GM23338 (cell line): ENCODE measurements at regions not wholly inside any gene's neighbourhood (a gene's known extent, or its start where the extent isn't known, plus 50 kb on each side); places are given as distances from the start of the nearest gene placed in this dataset.

ENCODE experiments used
- ATAC-seq: fragments of 200-7000 bp; cut with Tn5 transposase; 3 replicates; pipeline ENCODE4 v1.9.1; 2020
- DNase-seq: peaks from one replicate; pipeline ENCODE4 v3.0.0-alpha.2; 2015; ENCODE audit warnings: low spot score
- H2AFZ ChIP-seq: fragments of 200-600 bp; sonication (generic); 2 replicates; pipeline ENCODE4 v1.8.0; 2016; ENCODE audit warnings: antibody characterized with exemption, mild to moderate bottlenecking, moderate library complexity
- H3F3A ChIP-seq: fragments of 200-600 bp; sonication (generic); replicated peaks from 2 replicates; pipeline ENCODE4 v1.8.0; 2017; ENCODE audit warnings: antibody characterized with exemption, mixed run types, low read depth
- H3K27ac ChIP-seq: fragments of 200-600 bp; sonication (generic); 2 replicates; pipeline ENCODE4 v1.6.1; 2016; ENCODE audit warnings: low read depth
- H3K27me3 ChIP-seq: fragments of 200-600 bp; sonication (generic); 2 replicates; pipeline ENCODE4 v1.8.0; 2016; ENCODE audit warnings: mild to moderate bottlenecking, mixed run types, moderate library complexity; ENCODE audit not compliant: insufficient read depth
- H3K36me3 ChIP-seq: fragments of 200-600 bp; sonication (generic); 2 replicates; pipeline ENCODE4 v1.8.0; 2016; ENCODE audit warnings: mild to moderate bottlenecking; ENCODE audit not compliant: insufficient read depth
- H3K4me1 ChIP-seq: fragments of 200-600 bp; sonication (generic); 2 replicates; pipeline ENCODE4 v1.8.0; 2016; ENCODE audit warnings: mild to moderate bottlenecking, moderate library complexity; ENCODE audit not compliant: insufficient read depth
- H3K4me2 ChIP-seq: fragments of 200-600 bp; sonication (generic); 2 replicates; pipeline ENCODE4 v1.7.1; 2017; ENCODE audit warnings: mixed run types
- H3K4me3 ChIP-seq: fragments of 200-600 bp; sonication (generic); 2 replicates; pipeline ENCODE4 v1.6.1; 2016; ENCODE audit warnings: mixed run types
- H3K79me2 ChIP-seq: fragments of 200-600 bp; sonication (generic); replicated peaks from 2 replicates; pipeline ENCODE4 v1.8.0; 2017; ENCODE audit warnings: mild to moderate bottlenecking; ENCODE audit not compliant: insufficient read depth
- H3K9me2 ChIP-seq: fragments of 200-600 bp; sonication (generic); 2 replicates; pipeline ENCODE4 v1.8.0; 2017; ENCODE audit not compliant: insufficient read depth
- H4K20me1 ChIP-seq: fragments of 200-600 bp; sonication (generic); replicated peaks from 2 replicates; pipeline ENCODE4 v1.8.0; 2017; ENCODE audit warnings: mild to moderate bottlenecking; ENCODE audit not compliant: insufficient read depth
- H3K27ac Mint-ChIP-seq: 2 replicates; pipeline ENCODE4 v1.8.0; 2020; ENCODE audit warnings: inconsistent platforms, mild to moderate bottlenecking, moderate library complexity, mixed read lengths
- H3K27me3 Mint-ChIP-seq: 3 replicates; pipeline ENCODE4 v1.8.0; 2022; ENCODE audit warnings: low read depth, mild to moderate bottlenecking, moderate library complexity, mixed read lengths, inconsistent platforms; ENCODE audit not compliant: insufficient read depth, poor library complexity
- H3K36me3 Mint-ChIP-seq: 3 replicates; pipeline ENCODE4 v1.8.0; 2021; ENCODE audit warnings: low read depth, mild to moderate bottlenecking, inconsistent platforms, moderate library complexity, mixed read lengths
- H3K4me1 Mint-ChIP-seq: 3 replicates; pipeline ENCODE4 v1.8.0; 2020; ENCODE audit warnings: mild to moderate bottlenecking, inconsistent platforms, mixed read lengths
- H3K4me3 Mint-ChIP-seq: 3 replicates; pipeline ENCODE4 v1.8.0; 2021; ENCODE audit warnings: moderate library complexity, mild to moderate bottlenecking, inconsistent platforms, mixed read lengths
- H3K9me3 Mint-ChIP-seq: 3 replicates; pipeline ENCODE4 v1.8.0; 2020; ENCODE audit warnings: moderate library complexity, mild to moderate bottlenecking, inconsistent platforms, mixed read lengths
- EZH2 ChIP-seq: fragments of 200-600 bp; sonication (generic); IDR thresholded peaks from one replicate; pipeline ENCODE4 v1.8.0; 2017; ENCODE audit warnings: antibody characterized with exemption, mild to moderate bottlenecking, low read depth; ENCODE audit not compliant: unreplicated experiment
- POLR2AphosphoS5 ChIP-seq: IDR thresholded peaks from 2 replicates; pipeline ENCODE4 v1.6.1; 2016; ENCODE audit warnings: antibody characterized with exemption, low read depth
- TF ChIP-seq, protein P1 (sequence below): fragments of 250-450 bp; sonication (Bioruptor Pico); IDR thresholded peaks from 2 replicates; pipeline ENCODE4 v1.5.0; 2020; ENCODE audit warnings: mild to moderate bottlenecking, moderate library complexity
- TF ChIP-seq, protein P2 (sequence below): IDR thresholded peaks from 2 replicates; pipeline ENCODE4 v1.6.1; 2016; ENCODE audit warnings: antibody characterized with exemption
- TF ChIP-seq, protein P3 (sequence below): IDR thresholded peaks from one replicate; pipeline ENCODE4 v1.6.1; 2018; ENCODE audit warnings: antibody characterized with exemption; ENCODE audit not compliant: unreplicated experiment

DNA sequence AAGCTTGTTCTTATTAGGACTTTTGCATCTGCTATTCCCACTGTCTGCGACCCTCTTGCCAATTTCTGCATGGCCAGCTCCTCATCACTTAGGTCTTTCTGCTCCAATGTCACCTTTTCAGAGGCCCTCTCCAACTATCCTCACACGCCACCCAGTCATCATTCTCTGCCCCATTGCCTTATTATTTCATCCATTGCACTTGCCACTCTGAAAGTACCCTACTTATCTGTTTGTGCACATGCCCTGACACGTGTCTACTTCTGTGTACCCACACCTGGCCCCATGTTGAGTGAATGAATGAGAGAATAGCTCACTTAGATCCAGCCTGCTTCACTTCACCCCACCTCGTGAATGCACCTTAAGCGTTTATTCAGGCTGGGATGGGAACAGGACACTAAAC lies 218.7 kb upstream of the TBX3 start:
- TF ChIP-seq EZH2, result no peak
- TF ChIP-seq, protein P1, sequence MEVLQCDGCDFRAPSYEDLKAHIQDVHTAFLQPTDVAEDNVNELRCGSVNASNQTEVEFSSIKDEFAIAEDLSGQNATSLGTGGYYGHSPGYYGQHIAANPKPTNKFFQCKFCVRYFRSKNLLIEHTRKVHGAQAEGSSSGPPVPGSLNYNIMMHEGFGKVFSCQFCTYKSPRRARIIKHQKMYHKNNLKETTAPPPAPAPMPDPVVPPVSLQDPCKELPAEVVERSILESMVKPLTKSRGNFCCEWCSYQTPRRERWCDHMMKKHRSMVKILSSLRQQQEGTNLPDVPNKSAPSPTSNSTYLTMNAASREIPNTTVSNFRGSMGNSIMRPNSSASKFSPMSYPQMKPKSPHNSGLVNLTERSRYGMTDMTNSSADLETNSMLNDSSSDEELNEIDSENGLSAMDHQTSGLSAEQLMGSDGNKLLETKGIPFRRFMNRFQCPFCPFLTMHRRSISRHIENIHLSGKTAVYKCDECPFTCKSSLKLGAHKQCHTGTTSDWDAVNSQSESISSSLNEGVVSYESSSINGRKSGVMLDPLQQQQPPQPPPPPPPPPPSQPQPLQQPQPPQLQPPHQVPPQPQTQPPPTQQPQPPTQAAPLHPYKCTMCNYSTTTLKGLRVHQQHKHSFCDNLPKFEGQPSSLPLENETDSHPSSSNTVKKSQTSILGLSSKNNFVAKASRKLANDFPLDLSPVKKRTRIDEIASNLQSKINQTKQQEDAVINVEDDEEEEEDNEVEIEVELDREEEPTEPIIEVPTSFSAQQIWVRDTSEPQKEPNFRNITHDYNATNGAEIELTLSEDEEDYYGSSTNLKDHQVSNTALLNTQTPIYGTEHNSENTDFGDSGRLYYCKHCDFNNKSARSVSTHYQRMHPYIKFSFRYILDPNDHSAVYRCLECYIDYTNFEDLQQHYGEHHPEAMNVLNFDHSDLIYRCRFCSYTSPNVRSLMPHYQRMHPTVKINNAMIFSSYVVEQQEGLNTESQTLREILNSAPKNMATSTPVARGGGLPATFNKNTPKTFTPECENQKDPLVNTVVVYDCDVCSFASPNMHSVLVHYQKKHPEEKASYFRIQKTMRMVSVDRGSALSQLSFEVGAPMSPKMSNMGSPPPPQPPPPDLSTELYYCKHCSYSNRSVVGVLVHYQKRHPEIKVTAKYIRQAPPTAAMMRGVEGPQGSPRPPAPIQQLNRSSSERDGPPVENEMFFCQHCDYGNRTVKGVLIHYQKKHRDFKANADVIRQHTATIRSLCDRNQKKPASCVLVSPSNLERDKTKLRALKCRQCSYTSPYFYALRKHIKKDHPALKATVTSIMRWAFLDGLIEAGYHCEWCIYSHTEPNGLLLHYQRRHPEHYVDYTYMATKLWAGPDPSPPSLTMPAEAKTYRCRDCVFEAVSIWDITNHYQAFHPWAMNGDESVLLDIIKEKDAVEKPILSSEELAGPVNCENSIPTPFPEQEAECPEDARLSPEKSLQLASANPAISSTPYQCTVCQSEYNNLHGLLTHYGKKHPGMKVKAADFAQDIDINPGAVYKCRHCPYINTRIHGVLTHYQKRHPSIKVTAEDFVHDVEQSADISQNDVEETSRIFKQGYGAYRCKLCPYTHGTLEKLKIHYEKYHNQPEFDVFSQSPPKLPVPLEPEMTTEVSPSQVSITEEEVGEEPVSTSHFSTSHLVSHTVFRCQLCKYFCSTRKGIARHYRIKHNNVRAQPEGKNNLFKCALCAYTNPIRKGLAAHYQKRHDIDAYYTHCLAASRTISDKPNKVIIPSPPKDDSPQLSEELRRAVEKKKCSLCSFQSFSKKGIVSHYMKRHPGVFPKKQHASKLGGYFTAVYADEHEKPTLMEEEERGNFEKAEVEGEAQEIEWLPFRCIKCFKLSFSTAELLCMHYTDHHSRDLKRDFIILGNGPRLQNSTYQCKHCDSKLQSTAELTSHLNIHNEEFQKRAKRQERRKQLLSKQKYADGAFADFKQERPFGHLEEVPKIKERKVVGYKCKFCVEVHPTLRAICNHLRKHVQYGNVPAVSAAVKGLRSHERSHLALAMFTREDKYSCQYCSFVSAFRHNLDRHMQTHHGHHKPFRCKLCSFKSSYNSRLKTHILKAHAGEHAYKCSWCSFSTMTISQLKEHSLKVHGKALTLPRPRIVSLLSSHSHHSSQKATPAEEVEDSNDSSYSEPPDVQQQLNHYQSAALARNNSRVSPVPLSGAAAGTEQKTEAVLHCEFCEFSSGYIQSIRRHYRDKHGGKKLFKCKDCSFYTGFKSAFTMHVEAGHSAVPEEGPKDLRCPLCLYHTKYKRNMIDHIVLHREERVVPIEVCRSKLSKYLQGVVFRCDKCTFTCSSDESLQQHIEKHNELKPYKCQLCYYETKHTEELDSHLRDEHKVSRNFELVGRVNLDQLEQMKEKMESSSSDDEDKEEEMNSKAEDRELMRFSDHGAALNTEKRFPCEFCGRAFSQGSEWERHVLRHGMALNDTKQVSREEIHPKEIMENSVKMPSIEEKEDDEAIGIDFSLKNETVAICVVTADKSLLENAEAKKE, result no peak
- TF ChIP-seq, protein P2, sequence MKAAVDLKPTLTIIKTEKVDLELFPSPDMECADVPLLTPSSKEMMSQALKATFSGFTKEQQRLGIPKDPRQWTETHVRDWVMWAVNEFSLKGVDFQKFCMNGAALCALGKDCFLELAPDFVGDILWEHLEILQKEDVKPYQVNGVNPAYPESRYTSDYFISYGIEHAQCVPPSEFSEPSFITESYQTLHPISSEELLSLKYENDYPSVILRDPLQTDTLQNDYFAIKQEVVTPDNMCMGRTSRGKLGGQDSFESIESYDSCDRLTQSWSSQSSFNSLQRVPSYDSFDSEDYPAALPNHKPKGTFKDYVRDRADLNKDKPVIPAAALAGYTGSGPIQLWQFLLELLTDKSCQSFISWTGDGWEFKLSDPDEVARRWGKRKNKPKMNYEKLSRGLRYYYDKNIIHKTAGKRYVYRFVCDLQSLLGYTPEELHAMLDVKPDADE, result no peak
- TF ChIP-seq, protein P3, sequence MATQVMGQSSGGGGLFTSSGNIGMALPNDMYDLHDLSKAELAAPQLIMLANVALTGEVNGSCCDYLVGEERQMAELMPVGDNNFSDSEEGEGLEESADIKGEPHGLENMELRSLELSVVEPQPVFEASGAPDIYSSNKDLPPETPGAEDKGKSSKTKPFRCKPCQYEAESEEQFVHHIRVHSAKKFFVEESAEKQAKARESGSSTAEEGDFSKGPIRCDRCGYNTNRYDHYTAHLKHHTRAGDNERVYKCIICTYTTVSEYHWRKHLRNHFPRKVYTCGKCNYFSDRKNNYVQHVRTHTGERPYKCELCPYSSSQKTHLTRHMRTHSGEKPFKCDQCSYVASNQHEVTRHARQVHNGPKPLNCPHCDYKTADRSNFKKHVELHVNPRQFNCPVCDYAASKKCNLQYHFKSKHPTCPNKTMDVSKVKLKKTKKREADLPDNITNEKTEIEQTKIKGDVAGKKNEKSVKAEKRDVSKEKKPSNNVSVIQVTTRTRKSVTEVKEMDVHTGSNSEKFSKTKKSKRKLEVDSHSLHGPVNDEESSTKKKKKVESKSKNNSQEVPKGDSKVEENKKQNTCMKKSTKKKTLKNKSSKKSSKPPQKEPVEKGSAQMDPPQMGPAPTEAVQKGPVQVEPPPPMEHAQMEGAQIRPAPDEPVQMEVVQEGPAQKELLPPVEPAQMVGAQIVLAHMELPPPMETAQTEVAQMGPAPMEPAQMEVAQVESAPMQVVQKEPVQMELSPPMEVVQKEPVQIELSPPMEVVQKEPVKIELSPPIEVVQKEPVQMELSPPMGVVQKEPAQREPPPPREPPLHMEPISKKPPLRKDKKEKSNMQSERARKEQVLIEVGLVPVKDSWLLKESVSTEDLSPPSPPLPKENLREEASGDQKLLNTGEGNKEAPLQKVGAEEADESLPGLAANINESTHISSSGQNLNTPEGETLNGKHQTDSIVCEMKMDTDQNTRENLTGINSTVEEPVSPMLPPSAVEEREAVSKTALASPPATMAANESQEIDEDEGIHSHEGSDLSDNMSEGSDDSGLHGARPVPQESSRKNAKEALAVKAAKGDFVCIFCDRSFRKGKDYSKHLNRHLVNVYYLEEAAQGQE, result no peak
- TF ChIP-seq POLR2AphosphoS5, result no peak
- H3K4me3 Mint-ChIP-seq, result no peak overlapping the region
- H3K4me2 ChIP-seq, result no peak overlapping the region
- no peaks in the 10 kb centered on the region for H3K4me1 ChIP-seq
- H3F3A ChIP-seq, result no peaks in the 10 kb centered on the region
- H3K27me3 ChIP-seq, result no peaks in the 10 kb centered on the region
- no peak for DNase-seq
- H3K36me3 Mint-ChIP-seq, result no peaks in the 10 kb centered on the region
- H3K27me3 Mint-ChIP-seq, result peaks cover 3% of the 10 kb centered on the region
- no peaks in the 10 kb centered on the region for H3K36me3 ChIP-seq
- H3K4me3 ChIP-seq, result no peak overlapping the region
- H3K27ac Mint-ChIP-seq, result no peak overlapping the region
- ATAC-seq, result no peak
- H3K9me3 Mint-ChIP-seq, result no peaks in the 10 kb centered on the region
- H3K9me2 ChIP-seq, result peaks cover 13% of the 10 kb centered on the region; the same call in 1 of the 2 replicates
- H2AFZ ChIP-seq, result no peak overlapping the region
- H4K20me1 ChIP-seq, result no peaks in the 10 kb centered on the region
- no peak overlapping the region for H3K27ac ChIP-seq
- H3K79me2 ChIP-seq, result no peaks in the 10 kb centered on the region
- no peaks in the 10 kb centered on the region for H3K4me1 Mint-ChIP-seq
